GM12878 (cell line): ENCODE measurements at regions not wholly inside any gene's neighbourhood (a gene's known extent, or its start where the extent isn't known, plus 50 kb on each side); places are given as distances from the start of the nearest gene placed in this dataset.

Experiments
- ATAC-seq: fragments of 200-7000 bp; cut with Tn5 transposase; 3 replicates; pipeline ENCODE4 v1.9.1; 2020; ENCODE audit warnings: mild to moderate bottlenecking, moderate library complexity
- BruUV-seq: library from RNA; stranded (reverse); fragments of 400-500 nt; replicated peaks from 2 replicates; lab custom pipeline; 2021; lab: Mats Ljungman, UMichigan
- CTCF ChIA-PET: fragments of 300-600 bp; sonication (Branson Sonifier 250); formaldehyde crosslinking; extraction: SDS; loops from one replicate; lab custom pipeline; 2021; ENCODE audit warnings: inconsistent platforms; lab: Yijun Ruan, JAX
- POLR2A ChIA-PET: fragments of 350-600 bp; formaldehyde crosslinking; extraction: SDS; loops from one replicate; lab custom pipeline; 2021; ENCODE audit warnings: inconsistent platforms; lab: Charles Lee
- RAD21 ChIA-PET: fragments of 300-600 bp; sonication (Branson Sonifier 250); formaldehyde crosslinking; loops from one replicate; lab custom pipeline; 2023; ENCODE audit warnings: antibody characterized with exemption; ENCODE audit not compliant: unreplicated experiment; lab: Charles Lee
- SMC1A ChIA-PET: fragments of 300-600 bp; sonication (Branson Sonifier 250); formaldehyde crosslinking; loops from one replicate; lab custom pipeline; 2023; ENCODE audit not compliant: unreplicated experiment, uncharacterized antibody; lab: Charles Lee
- DNase-seq: peaks from one replicate; pipeline ENCODE4 v3.0.0-alpha.2; 2011; ENCODE audit warnings: low read depth, low spot score
- FAIRE-seq: peaks from 3 replicates; lab custom pipeline; 2011; peaks lifted over from hg19 to GRCh38; lab: Jason Lieb, UNC
- H2AFZ ChIP-seq: 2 replicates; pipeline ENCODE4 v1.6.0; 2011; ENCODE audit warnings: low read depth, low read length, control low read depth; ENCODE audit not compliant: control insufficient read depth
- H3K27ac ChIP-seq: 2 replicates; pipeline ENCODE4 v1.5.1; 2011; ENCODE audit warnings: control low read depth; ENCODE audit not compliant: control insufficient read depth, insufficient read depth
- H3K27me3 ChIP-seq, 2 experiments: replicated peaks in 1 of 2; 2 replicates each; pipeline versions ENCODE4 v1.6.0 to v1.6.1; 2011; ENCODE audit warnings: low read length in 1 of 2; ENCODE audit not compliant: control insufficient read depth in 2 of 2, insufficient read depth in 2 of 2
- H3K36me3 ChIP-seq, 2 experiments: 2 replicates each; pipeline ENCODE4 v1.5.1; 2011; ENCODE audit warnings: low read length in 1 of 2; ENCODE audit not compliant: control insufficient read depth in 2 of 2, insufficient read depth in 2 of 2
- H3K4me1 ChIP-seq: 2 replicates; pipeline ENCODE4 v1.6.1; 2011; ENCODE audit warnings: mild to moderate bottlenecking, low read length, moderate library complexity, mixed read lengths; ENCODE audit not compliant: control insufficient read depth, insufficient read depth
- H3K4me2 ChIP-seq: 2 replicates; pipeline ENCODE4 v1.6.0; 2011; ENCODE audit warnings: control low read depth; ENCODE audit not compliant: control insufficient read depth, insufficient read depth
- H3K4me3 ChIP-seq: fragments of 200-600 bp; sonication (generic); 2 replicates; pipeline ENCODE4 v1.5.1; 2016
- H3K79me2 ChIP-seq: 2 replicates; pipeline ENCODE4 v1.6.0; 2011; ENCODE audit warnings: low read length; ENCODE audit not compliant: control insufficient read depth, insufficient read depth
- H3K9ac ChIP-seq: 2 replicates; pipeline ENCODE4 v1.8.0; 2011; ENCODE audit warnings: low read length, control low read depth, mixed read lengths; ENCODE audit not compliant: control insufficient read depth, insufficient read depth
- H3K9me3 ChIP-seq: replicated peaks from 3 replicates; pipeline ENCODE4 v1.5.1; 2011; ENCODE audit warnings: mild to moderate bottlenecking, low read length; ENCODE audit not compliant: control insufficient read depth, insufficient read depth
- H4K20me1 ChIP-seq: 2 replicates; pipeline ENCODE4 v1.6.0; 2011; ENCODE audit not compliant: control insufficient read depth, insufficient read depth
- EED ChIP-seq: sonication (generic); IDR thresholded peaks from 2 replicates; pipeline ENCODE4 v1.6.1; 2016; ENCODE audit warnings: antibody characterized with exemption, low read depth
- EGR1 ChIP-seq, 2 experiments: IDR thresholded peaks; 1 replicate in 1 of 2; 2 replicates in 1 of 2; pipeline ENCODE4 v1.6.1; 2011 to 2012; ENCODE audit warnings: low read depth in 2 of 2, low read length in 2 of 2, borderline replicate concordance in 1 of 2, mild to moderate bottlenecking in 1 of 2, moderate library complexity in 1 of 2
- FOXM1 ChIP-seq: IDR thresholded peaks from 2 replicates; pipeline ENCODE4 v1.6.1; 2012; ENCODE audit warnings: low read depth, mild to moderate bottlenecking, inconsistent platforms, low read length, moderate library complexity
- GABPA ChIP-seq: IDR thresholded peaks from 2 replicates; pipeline ENCODE4 v1.6.1; 2014; ENCODE audit warnings: antibody characterized with exemption, low read depth, mild to moderate bottlenecking, inconsistent platforms
- GATAD2B ChIP-seq: fragments of 450-650 bp; conservative IDR thresholded peaks from 2 replicates; pipeline ENCODE4 v1.6.1; 2017; ENCODE audit warnings: low read depth, mild to moderate bottlenecking, moderate library complexity
- IRF4 ChIP-seq: IDR thresholded peaks from 2 replicates; pipeline ENCODE4 v1.6.1; 2011; ENCODE audit warnings: low read depth, low read length
- NR2C2 ChIP-seq: IDR thresholded peaks from 2 replicates; pipeline ENCODE4 v1.6.1; 2011; ENCODE audit warnings: borderline replicate concordance, low read depth; ENCODE audit not compliant: control insufficient read depth, insufficient read length
- RCOR1 ChIP-seq: conservative IDR thresholded peaks from 2 replicates; pipeline ENCODE4 v1.6.1; 2012; ENCODE audit warnings: low read depth, low read length, improper control_type of control experiment
- SP1 ChIP-seq: IDR thresholded peaks from one replicate; pipeline ENCODE4 v1.6.1; 2011; ENCODE audit warnings: low read depth, low read length
- ZBTB33 ChIP-seq: fragments of 450-650 bp; IDR thresholded peaks from 2 replicates; pipeline ENCODE4 v1.6.1; 2017; ENCODE audit warnings: mild to moderate bottlenecking
- ZNF592 ChIP-seq: fragments of 450-650 bp; IDR thresholded peaks from 2 replicates; pipeline ENCODE4 v1.6.1; 2017; ENCODE audit warnings: mild to moderate bottlenecking, moderate library complexity
- ZZZ3 ChIP-seq: IDR thresholded peaks from 2 replicates; pipeline ENCODE4 v1.6.1; 2011; ENCODE audit warnings: low read depth; ENCODE audit not compliant: control insufficient read depth, insufficient read length
- WGBS: methylation state at CpG from one replicate; pipeline ENCODE4 v1.1.6; 2016; ENCODE audit warnings: low lambda C conversion rate; ENCODE audit not compliant: insufficient replicate concordance, insufficient coverage; ENCODE audit errors: missing lambda C conversion rate; 5-methylcytosine and 5-hydroxymethylcytosine counted together
- in situ Hi-C: fragments of 300-500 bp; cut with MboI; formaldehyde crosslinking; loops from 9 replicates; pipeline ENCODE4 v1.14.3; 2018; ENCODE audit warnings: mixed read lengths
- intact Hi-C: fragments of 100-400 bp; cut with micrococcal nuclease; formaldehyde crosslinking; loops from one replicate; pipeline ENCODE4 v1.14.2; 2022; ENCODE audit not compliant: unreplicated experiment

GRCh38 chr7:68868978-68869377, 729.3 kb upstream of the AUTS2 start:
- 20% methylated on average over 6 of the region's 6 CpGs for WGBS
- Histone ChIP-seq H3K4me1 (no peaks in the 10 kb centered on the region), H3K27ac (no peak overlapping the region), H3K9me3 (no peaks in the 10 kb centered on the region; the same call in 2 of the 3 replicates), H3K4me2 (no peak overlapping the region), H3K4me3 (no peak overlapping the region), H4K20me1 (no peaks in the 10 kb centered on the region), H3K36me3 (no peaks in the 10 kb centered on the region), H2AFZ (no peak overlapping the region), H3K27me3 (no peaks in the 10 kb centered on the region), H3K79me2 (no peaks in the 10 kb centered on the region), H3K9ac (no peak overlapping the region)
- intact Hi-C loops (no loop called here), in situ Hi-C loops (no loop called here)
- BruUV-seq, result no TSS peak
- TF ChIP-seq EED, result no peak
- ChIA-PET CTCF (no interaction called here), RAD21 (no interaction called here), SMC1A (no interaction called here), POLR2A (no interaction called here)
- ATAC-seq (no peak), DNase-seq (no peak), FAIRE-seq (no peak)

- Histone ChIP-seq H3K4me3 (no peak overlapping the region), H3K27me3 (no peaks in the 10 kb centered on the region), H3K9ac (no peak overlapping the region), H3K9me3 (no peaks in the 10 kb centered on the region; the same call in 2 of the 3 replicates), H2AFZ (no peak overlapping the region), H3K27ac (no peak overlapping the region), H3K79me2 (no peaks in the 10 kb centered on the region), H3K36me3 (no peaks in the 10 kb centered on the region), H4K20me1 (no peaks in the 10 kb centered on the region), H3K4me2 (no peak overlapping the region), H3K4me1 (no peaks in the 10 kb centered on the region)
- WGBS, result 77% methylated on average over 5 of the region's 5 CpGs
- ChIA-PET RAD21 (no interaction called here), POLR2A (no interaction called here), CTCF (interaction anchor here (0.6 kb wide), 1 partner anchor 451 kb away, joined by 3 read pairs; no protein-coding TSS in a partner anchor), SMC1A (no interaction called here)
- FAIRE-seq, result no peak
- ATAC-seq, result no peak
- intact Hi-C loops, result no loop called here
- no peak for DNase-seq
- BruUV-seq, result no TSS peak
- in situ Hi-C loops, result no loop called here
- no peak for TF ChIP-seq IRF4
- TF ChIP-seq GATAD2B, result no peak
- no peak for TF ChIP-seq ZZZ3
- no peak for TF ChIP-seq ZBTB33
- no peak for TF ChIP-seq ZNF592
- TF ChIP-seq RCOR1, result no peak
- no peak for TF ChIP-seq NR2C2
- TF ChIP-seq FOXM1, result no peak
- no peak for TF ChIP-seq SP1
- TF ChIP-seq GABPA, result no peak
- TF ChIP-seq EGR1 (IDR thresholded peaks at IDR 0.05; ENCODE audit: borderline replicate concordance in 1 of 2, low read depth in 2 of 2, low read length in 2 of 2), result no peak
These were observed 724.7 kb upstream of the AUTS2 start for GRCh38 chr7:68873616-68874015.
